Activated naive CD4-positive, alpha-beta T cell treated with anti-CD3 and anti-CD28 coated beads, Interleukin-2, amount 10 ng/mL, durations not matched to agents 7 days and 5 days (primary cell): ENCODE measurements at regions not wholly inside any gene's neighbourhood (a gene's known extent, or its start where the extent isn't known, plus 50 kb on each side); places are given as distances from the start of the nearest gene placed in this dataset.
"Not testable (repeated sequence)": the region's sequence is repeated elsewhere in the genome, so short reads cannot be mapped to it uniquely, and the experiment has no call there.

Experiments
- CTCF ChIA-PET: fragments of 350-600 bp; sonication (Branson Sonifier 250); formaldehyde crosslinking; loops from one replicate; lab custom pipeline; 2021; ENCODE audit warnings: antibody characterized with exemption; lab: Charles Lee
- DNase-seq: peaks from one replicate; pipeline ENCODE4 v3.0.0-alpha.2; 2020
- H3K27ac Mint-ChIP-seq: one replicate; pipeline ENCODE4 v1.8.0; 2021; ENCODE audit warnings: mild to moderate bottlenecking, moderate library complexity, mixed read lengths
- H3K27me3 Mint-ChIP-seq: one replicate; pipeline ENCODE4 v1.8.0; 2021; ENCODE audit warnings: mild to moderate bottlenecking, mixed read lengths
- H3K36me3 Mint-ChIP-seq: one replicate; pipeline ENCODE4 v1.8.0; 2021; ENCODE audit warnings: mixed read lengths
- H3K4me1 Mint-ChIP-seq: one replicate; pipeline ENCODE4 v1.8.0; 2021; ENCODE audit warnings: mixed read lengths
- H3K4me3 Mint-ChIP-seq: one replicate; pipeline ENCODE4 v1.8.0; 2021; ENCODE audit warnings: mild to moderate bottlenecking, moderate library complexity, mixed read lengths
- H3K9me3 Mint-ChIP-seq: one replicate; pipeline ENCODE4 v1.8.0; 2021; ENCODE audit warnings: mixed read lengths

DNA sequence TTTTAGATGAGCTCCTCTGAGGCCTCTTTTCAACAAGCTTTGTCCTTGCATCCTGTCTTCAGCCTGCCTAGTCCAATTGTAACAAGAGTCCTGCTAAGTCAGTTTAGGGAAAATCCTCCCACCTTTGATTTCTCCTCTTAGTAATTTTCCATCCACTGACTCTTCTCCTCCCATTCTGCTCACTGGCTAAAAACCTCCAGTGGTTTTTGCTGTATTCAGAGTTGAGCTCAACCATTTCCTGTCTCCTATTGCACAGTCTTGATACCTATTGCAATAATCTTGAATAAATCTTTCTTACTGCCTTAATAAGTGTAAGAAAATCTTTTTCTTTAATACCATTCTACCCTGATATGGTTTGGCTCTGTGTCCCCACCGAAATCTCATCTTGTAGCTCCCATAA lies 117.8 kb upstream of the ENPP6 start:
- Mint-ChIP-seq H3K4me1 (peaks cover 9% of the 10 kb centered on the region), H3K4me3 (no peak overlapping the region), H3K36me3 (peaks cover 10% of the 10 kb centered on the region), H3K27me3 (no peaks in the 10 kb centered on the region), H3K9me3 (peaks cover 20% of the 10 kb centered on the region), H3K27ac (no peak overlapping the region)
- DNase-seq = no peak
- CTCF ChIA-PET = interaction anchor here (0.6 to 0.9 kb wide), 2 partner anchors 24 to 43 kb away, joined by 3 read pairs; no protein-coding TSS in a partner anchor

DNA sequence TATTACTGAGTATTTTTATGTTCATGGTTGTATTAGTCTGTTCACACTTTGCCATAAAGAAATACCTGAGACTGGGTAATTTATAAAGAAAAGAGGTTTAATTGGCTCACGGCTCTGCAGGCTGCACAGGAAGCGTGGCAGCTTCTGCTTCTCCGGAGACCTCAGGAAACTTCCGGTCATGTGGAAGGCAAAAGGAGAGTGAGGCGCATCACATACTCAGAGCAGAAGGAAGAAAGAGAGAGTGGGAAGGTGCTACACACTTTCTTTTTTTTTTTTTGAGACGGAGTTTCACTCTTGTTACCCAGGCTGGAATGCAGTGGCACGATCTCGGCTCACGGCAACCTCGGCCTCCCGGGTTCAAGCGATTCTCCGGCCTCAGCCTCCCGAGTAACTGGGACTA lies 115.8 kb upstream of the ENPP6 start:
- Mint-ChIP-seq H3K9me3 (peaks cover 18% of the 10 kb centered on the region), H3K4me1 (peaks cover 16% of the 10 kb centered on the region)
- H3K27ac Mint-ChIP-seq, H3K27me3 Mint-ChIP-seq, H3K36me3 Mint-ChIP-seq, DNase-seq, CTCF ChIA-PET, H3K4me3 Mint-ChIP-seq: not testable (repeated sequence)

DNA sequence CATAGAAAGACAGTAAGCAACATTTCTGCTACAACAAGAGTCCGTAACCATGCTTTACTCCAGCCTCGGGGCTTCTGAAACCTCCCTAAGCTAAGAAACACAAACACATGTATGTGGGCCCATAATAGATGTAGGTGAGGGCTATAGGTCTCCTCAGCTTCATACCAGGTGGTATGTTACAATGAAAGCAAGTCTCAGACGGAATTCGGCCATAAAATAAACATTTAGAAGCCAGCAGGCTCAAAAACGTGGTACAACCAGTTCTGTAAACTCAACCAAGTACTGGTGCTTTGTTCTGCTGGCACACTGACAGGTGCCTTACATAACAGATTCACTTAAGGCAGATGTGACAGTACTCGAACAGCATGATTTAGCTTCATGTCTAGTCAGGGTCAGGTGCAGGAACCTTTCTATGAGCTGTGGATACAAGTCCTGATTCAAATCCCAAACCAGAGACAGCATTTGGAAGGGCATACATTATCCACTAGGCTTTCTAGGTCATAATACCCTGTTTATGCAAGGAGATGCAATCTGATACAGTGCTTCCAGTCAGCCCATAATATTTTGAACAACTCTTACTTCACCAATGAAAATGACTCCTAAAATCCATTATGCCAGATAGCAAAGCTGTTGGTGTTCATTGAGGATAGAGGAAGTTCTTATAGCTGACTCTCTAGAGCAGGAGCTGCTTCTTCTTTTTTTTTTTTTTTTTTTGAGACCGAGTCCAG lies 113.8 kb upstream of the ENPP6 start:
- Mint-ChIP-seq H3K36me3 (peaks cover 1% of the 10 kb centered on the region), H3K4me3 (no peak overlapping the region), H3K27ac (no peak overlapping the region), H3K27me3 (no peaks in the 10 kb centered on the region), H3K4me1 (peaks cover 26% of the 10 kb centered on the region), H3K9me3 (peaks cover 1% of the 10 kb centered on the region)
- CTCF ChIA-PET = interaction anchor here (1.0 kb wide), 1 partner anchor 26 kb away, joined by 3 read pairs; no protein-coding TSS in a partner anchor
- DNase-seq = no peak

DNA sequence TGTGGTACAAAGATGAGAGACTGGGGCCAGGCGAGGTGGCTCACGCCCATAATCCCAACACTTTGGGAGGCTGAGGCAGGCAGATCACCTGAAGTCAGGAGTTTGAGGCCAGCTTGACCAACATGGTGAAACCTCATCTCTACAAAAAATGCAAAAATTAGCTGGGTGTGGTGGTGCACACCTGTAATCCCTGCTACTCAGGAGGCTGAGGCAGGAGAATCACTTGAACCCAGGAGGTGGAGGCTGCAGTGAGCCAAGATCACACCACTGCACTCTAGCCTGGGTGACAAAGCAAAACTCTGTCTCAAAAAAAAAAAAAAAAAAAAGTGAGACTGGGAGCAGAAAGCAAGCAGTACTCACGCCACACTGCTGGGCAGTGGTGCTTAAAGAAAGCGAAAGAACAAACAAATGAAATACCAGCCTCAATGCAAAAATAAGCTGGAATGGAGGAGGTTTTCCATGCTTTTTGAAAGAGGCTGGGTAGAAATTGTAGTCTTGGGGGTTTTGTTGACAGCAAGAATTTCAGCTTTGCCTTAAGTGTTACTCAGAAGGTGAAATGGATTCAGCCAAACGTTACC lies 112.9 kb upstream of the ENPP6 start:
- not testable (repeated sequence) for H3K36me3 Mint-ChIP-seq, DNase-seq, H3K9me3 Mint-ChIP-seq, H3K4me3 Mint-ChIP-seq, H3K27ac Mint-ChIP-seq, H3K27me3 Mint-ChIP-seq
- CTCF ChIA-PET = interaction anchor here (1.0 kb wide), 1 partner anchor 27 kb away, joined by 3 read pairs; no protein-coding TSS in a partner anchor
- peaks cover 22% of the 10 kb centered on the region for H3K4me1 Mint-ChIP-seq

DNA sequence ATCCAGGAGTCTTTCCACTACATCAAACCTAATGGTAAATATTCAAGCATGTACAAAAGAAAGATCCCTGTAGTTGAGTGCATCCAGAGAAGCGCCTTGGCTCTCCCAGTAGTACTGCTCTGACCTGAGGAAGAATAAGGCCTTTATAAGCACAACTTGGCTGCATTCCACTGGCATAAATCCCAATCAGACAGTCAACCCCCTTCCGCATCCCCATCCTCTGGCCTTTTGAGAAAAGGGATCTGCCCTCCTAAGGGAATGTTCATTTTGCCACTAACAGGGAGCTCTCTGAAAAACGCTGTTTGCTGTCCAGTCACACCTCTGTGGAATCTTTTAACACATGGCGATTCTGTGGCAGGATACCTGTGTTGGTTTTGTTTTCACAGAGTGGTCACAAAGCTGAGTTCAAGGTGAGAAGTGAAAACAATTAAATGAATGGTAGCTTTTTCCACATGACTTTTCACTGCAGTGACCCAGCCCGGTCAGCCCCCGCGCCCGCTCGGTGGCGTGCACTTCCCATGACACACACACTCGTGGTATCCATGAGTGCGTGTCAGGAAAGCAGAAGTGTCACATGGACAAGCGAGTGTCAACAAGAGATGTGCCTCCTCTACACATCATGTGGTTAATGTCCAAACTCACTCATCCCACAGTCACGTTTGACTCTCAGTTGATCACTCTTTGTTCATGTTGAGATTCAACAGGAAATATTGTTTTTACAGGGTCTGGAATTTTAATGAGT lies 112.2 kb upstream of the ENPP6 start:
- Mint-ChIP-seq H3K9me3 (no peaks in the 10 kb centered on the region), H3K27me3 (peaks cover 4% of the 10 kb centered on the region), H3K4me1 (peaks cover 18% of the 10 kb centered on the region), H3K36me3 (no peaks in the 10 kb centered on the region), H3K4me3 (no peak overlapping the region), H3K27ac (no peak overlapping the region)
- DNase-seq = no peak
- CTCF ChIA-PET = no interaction called here

DNA sequence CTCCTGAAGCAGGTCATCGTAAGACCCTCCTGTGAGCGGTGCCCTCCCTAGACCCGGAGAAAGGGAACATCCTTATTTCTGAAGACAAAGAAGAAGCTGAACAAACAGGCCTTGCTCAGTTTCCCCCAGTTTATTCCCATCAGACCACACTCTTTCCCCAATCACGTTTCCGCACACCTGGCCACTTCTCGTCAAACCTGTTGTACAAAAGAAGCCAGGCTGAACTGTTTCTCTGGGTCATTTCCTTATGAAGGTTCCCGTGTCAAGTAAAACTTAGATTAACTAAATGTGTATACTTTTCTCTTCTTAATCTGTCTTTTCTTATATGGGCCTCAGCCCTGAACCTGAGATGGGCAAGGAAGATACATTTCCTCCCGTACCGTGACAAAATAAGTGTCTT lies 111.6 kb upstream of the ENPP6 start:
- no peak overlapping the region for H3K4me3 Mint-ChIP-seq
- no peaks in the 10 kb centered on the region for H3K9me3 Mint-ChIP-seq
- H3K4me1 Mint-ChIP-seq = peaks cover 18% of the 10 kb centered on the region
- peaks cover 4% of the 10 kb centered on the region for H3K27me3 Mint-ChIP-seq
- no peak overlapping the region for H3K27ac Mint-ChIP-seq
- CTCF ChIA-PET = interaction anchor here (0.7 kb wide), 1 partner anchor 23 kb away, joined by 3 read pairs; no protein-coding TSS in a partner anchor
- DNase-seq = no peak
- no peaks in the 10 kb centered on the region for H3K36me3 Mint-ChIP-seq

DNA sequence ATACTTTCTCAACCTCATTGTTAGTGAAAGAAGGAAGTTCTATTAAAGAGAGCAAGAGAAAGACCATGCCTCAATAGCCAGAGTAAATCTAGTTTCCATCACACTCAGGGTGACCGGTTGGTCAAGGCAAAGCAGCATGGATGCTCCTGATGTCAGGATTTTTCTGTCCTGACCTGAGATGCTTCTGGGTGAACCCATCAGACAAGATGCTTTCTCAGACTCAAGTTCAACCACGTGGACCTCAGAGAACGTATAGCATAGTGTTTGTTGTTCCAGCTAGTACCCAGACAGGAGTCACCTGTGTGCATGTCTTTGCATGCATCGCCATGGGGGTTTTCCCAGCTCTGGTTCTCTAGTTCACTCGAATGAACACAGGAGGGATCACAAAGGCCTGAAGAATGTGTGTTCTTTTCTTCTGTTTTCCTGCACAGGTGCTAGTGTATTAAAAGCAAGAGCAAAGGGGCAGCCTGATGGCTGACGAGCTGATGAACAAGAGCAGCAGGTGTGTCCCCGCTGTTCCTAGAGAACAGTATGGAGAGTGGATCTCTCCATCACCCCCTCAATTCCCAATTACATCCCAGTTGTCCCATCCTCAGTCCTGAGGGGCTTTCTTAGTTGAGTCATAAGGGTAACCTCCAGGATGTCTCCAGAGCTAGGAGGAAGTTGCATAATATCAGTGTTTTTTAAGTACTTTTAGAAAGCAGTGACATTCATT lies 110.5 kb upstream of the ENPP6 start:
- Mint-ChIP-seq H3K4me1 (peaks cover 16% of the 10 kb centered on the region), H3K36me3 (no peaks in the 10 kb centered on the region), H3K4me3 (no peak overlapping the region), H3K9me3 (no peaks in the 10 kb centered on the region), H3K27ac (peak overlapping the region; percentile 35), H3K27me3 (peaks cover 14% of the 10 kb centered on the region)
- CTCF ChIA-PET = interaction anchor here (0.7 to 1.0 kb wide), 3 partner anchors 22 to 67 kb away, joined by 3 to 4 read pairs (median 3); no protein-coding TSS in a partner anchor
- no peak for DNase-seq

DNA sequence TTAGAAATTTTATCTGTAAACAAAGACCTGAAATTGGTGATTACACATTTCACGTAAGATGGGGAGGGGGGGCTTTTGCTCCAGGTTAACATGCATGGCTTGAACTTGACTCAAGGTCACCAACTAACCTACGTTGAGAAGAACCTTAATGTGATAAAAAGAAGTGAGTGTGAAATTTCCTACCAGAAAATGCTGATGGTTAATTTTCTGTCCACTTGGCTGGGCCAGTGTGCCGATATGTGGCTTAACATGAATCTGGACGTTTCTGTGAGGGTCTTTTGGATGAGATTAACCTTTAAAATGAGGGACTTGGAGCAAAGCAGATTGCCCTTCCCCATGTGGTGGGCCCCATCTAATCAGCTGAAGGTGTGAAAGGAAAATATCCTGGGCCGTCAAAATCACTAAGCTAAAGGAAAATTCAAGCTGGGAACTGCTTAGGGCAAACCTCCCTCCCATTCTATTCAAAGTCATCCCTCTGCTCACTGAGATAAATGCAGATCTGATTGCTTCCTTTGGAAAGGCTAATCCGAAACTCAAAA lies 107.3 kb upstream of the ENPP6 start:
- H3K9me3 Mint-ChIP-seq = no peaks in the 10 kb centered on the region
- H3K36me3 Mint-ChIP-seq = no peaks in the 10 kb centered on the region
- peaks cover 19% of the 10 kb centered on the region for H3K4me1 Mint-ChIP-seq
- CTCF ChIA-PET = interaction anchor here (1.0 kb wide), 1 partner anchor 212 kb away, joined by 3 read pairs; no protein-coding TSS in a partner anchor
- H3K4me3 Mint-ChIP-seq = no peak overlapping the region
- H3K27ac Mint-ChIP-seq = no peak overlapping the region
- no peak for DNase-seq
- peaks cover 14% of the 10 kb centered on the region for H3K27me3 Mint-ChIP-seq

DNA sequence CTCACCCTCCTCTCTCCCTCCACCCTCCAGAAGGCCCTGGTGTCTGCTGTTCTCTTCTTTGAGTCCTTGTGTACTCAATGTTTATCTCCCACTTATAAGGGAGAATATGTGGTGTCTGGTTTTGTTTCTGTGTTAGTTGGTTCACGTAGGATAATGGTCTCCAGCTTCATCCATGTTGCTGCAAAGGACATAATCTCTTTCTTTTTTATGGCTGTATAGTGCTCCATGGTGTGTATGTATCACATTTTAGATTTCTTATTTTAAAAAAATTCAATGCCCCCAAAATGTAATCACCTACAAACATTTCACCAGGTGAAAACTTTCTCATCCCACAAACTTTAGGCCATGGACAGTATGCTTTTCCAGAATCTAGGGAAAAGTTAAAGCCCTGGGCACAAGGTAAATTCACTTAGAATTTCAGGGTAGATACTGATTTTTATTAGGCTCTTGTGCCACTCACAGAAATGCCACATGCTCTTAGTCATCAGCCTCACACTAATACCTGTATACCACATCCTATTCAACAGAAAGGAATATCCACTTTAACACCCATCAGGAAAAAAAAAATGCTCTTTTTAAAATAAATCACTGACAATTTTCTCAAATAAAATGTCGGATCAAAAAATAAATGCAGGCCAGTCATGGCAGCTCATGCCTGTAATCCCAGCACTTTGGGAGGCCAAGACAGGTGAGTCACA lies 104.8 kb upstream of the ENPP6 start:
- Mint-ChIP-seq H3K9me3 (no peaks in the 10 kb centered on the region), H3K4me1 (peaks cover 17% of the 10 kb centered on the region), H3K27ac (no peak overlapping the region), H3K36me3 (no peaks in the 10 kb centered on the region), H3K27me3 (peaks cover 14% of the 10 kb centered on the region), H3K4me3 (no peak overlapping the region)
- no peak for DNase-seq
- CTCF ChIA-PET = no interaction called here

DNA sequence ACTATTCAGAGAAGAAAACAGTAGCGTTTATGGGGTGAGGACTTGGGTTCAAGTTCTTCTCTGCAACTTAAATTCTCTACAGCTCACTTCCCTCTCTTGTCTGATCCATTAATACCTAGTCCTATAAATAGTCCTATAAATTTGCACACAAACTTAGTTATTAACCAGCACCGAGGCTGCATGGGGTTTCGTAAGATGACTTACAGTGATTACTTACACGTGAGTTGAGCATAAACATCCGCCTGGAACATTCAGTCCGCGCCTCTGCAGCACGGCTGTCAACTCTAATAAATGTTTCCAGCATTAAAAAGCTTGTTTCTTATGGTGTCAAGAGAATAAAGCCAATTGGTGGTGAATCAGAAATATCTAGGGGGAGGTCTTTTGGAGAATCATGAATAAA lies 103.0 kb upstream of the ENPP6 start:
- H3K4me3 Mint-ChIP-seq = no peak overlapping the region
- CTCF ChIA-PET = interaction anchor here (0.9 to 1.0 kb wide), 3 partner anchors 14 to 68 kb away, joined by 3 to 4 read pairs (median 3); no protein-coding TSS in a partner anchor
- H3K36me3 Mint-ChIP-seq = no peaks in the 10 kb centered on the region
- H3K4me1 Mint-ChIP-seq = peaks cover 16% of the 10 kb centered on the region
- H3K27me3 Mint-ChIP-seq = peaks cover 10% of the 10 kb centered on the region
- no peak overlapping the region for H3K27ac Mint-ChIP-seq
- no peaks in the 10 kb centered on the region for H3K9me3 Mint-ChIP-seq
- DNase-seq = no peak

DNA sequence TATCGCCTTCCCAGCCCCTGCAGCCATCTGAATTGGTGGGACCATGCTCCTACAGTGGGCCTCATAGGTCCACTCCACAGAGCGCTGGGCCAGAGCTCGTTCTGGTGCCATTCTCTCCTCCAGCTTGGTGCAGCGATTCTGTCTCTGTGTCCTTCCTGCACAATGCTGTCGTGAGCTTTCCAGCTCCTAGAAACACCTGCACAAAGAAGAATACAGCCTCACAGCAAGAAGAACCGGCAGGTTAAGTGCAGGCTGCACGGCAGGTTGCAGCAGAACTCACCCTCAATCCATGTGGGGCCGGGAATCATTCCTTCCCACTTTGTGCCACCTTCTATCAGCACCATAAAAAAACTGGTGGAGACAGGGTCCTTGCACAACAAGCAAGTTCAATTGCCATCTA lies 101.2 kb upstream of the ENPP6 start:
- Mint-ChIP-seq H3K36me3 (no peaks in the 10 kb centered on the region), H3K9me3 (no peaks in the 10 kb centered on the region), H3K4me3 (no peak overlapping the region), H3K27me3 (peaks cover 6% of the 10 kb centered on the region), H3K27ac (no peak overlapping the region), H3K4me1 (peaks cover 28% of the 10 kb centered on the region)
- CTCF ChIA-PET = interaction anchor here (1.2 kb wide), 1 partner anchor 8 kb away, joined by 3 read pairs; no protein-coding TSS in a partner anchor
- DNase-seq = no peak

DNA sequence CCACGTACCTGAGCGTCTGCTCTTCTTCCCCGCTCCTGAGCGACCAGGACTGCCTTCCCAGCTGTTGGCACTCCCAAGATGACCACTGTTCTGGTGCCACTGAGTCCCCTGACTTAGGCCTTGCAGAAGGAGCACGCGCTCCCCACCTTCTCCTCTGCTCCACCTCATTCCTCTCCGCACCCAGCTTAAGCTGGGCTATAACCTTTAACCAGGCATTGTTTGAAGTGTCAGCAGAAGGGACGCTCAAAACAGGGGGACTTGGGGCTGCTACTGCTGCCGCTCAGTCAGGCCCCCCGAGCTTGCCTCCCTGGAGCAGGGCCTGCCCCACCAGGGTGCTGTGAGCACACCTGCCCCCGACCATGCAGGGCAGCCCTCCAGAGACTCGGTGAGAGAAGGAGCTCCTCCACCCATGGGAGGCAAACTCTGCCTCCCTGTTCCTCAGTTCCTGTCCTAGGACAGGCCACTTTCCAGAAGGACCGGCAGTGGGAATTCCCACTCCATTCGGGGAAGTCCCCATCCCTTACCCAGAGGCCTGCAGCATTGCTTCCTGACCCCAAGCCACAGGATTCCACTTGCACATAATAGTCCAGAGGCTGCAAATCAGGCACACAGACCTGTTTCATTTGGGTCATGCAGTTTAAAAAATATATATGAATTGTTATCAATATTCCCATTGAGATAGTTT lies 99.7 kb upstream of the ENPP6 start:
- Mint-ChIP-seq H3K4me3 (no peak overlapping the region), H3K9me3 (no peaks in the 10 kb centered on the region), H3K4me1 (peaks cover 43% of the 10 kb centered on the region), H3K27me3 (no peaks in the 10 kb centered on the region), H3K27ac (no peak overlapping the region), H3K36me3 (no peaks in the 10 kb centered on the region)
- no peak for DNase-seq
- CTCF ChIA-PET = no interaction called here

DNA sequence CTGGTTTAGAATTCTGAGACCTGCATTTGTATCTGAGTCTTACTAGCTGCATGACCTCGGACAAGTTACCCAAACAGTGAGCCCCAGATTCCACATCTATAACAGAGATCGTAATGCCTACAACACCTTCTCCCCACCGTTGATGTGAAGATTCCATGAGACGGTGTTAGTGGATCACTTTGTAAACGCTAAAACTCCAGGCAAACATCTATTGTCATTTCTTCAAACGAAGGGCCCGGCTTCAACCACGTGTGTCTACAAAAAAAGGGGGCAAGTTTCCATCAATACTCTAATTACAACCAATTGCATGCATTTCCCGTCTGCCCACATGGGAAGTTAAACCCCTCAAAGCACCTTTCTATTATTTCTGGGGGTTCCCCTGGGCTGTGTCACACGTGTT lies 99.1 kb upstream of the ENPP6 start:
- no peaks in the 10 kb centered on the region for H3K27me3 Mint-ChIP-seq
- H3K4me3 Mint-ChIP-seq = no peak overlapping the region
- no peaks in the 10 kb centered on the region for H3K36me3 Mint-ChIP-seq
- peaks cover 48% of the 10 kb centered on the region for H3K4me1 Mint-ChIP-seq
- no peak for DNase-seq
- CTCF ChIA-PET = no interaction called here
- H3K9me3 Mint-ChIP-seq = no peaks in the 10 kb centered on the region
- no peak overlapping the region for H3K27ac Mint-ChIP-seq
